Dedifferentiated amniotic fluid mesenchymal stem cell (primary cell): ENCODE measurements at regions not wholly inside any gene's neighbourhood (a gene's known extent, or its start where the extent isn't known, plus 50 kb on each side); places are given as distances from the start of the nearest gene placed in this dataset.

Experiments
- DNase-seq: peaks from one replicate; pipeline ENCODE4 v3.0.0-alpha.2; 2016; ENCODE audit errors: extremely low spot score

- DNase-seq, result no peak
Measured at GRCh38 chr13:91132381-91132780, 215.1 kb upstream of the MIR17HG start.

- DNase-seq, result no peak
Measured at GRCh38 chr13:91132786-91133185, 214.7 kb upstream of the MIR17HG start.

- DNase-seq, result peak; percentile 48
Measured at GRCh38 chr13:91133941-91134802, 213.3 kb upstream of the MIR17HG start.

GRCh38 chr13:91134803-91135184 is 212.7 kb upstream of the MIR17HG start:
- no peak for DNase-seq

- no peak for DNase-seq
Measured at GRCh38 chr13:91135376-91135775, 212.1 kb upstream of the MIR17HG start.

- no peak for DNase-seq
Measured at GRCh38 chr13:91135968-91136367, 211.5 kb upstream of the MIR17HG start.

- DNase-seq, result no peak
Measured at GRCh38 chr13:91136806-91137205, 210.7 kb upstream of the MIR17HG start.

- no peak for DNase-seq
Measured at GRCh38 chr13:91139232-91139631, 208.3 kb upstream of the MIR17HG start.

GRCh38 chr13:91141543-91142061 is 205.9 kb upstream of the MIR17HG start:
- no peak for DNase-seq

- DNase-seq, result no peak
Measured at GRCh38 chr13:91142572-91142971, 204.9 kb upstream of the MIR17HG start.

GRCh38 chr13:91144054-91144453 is 203.4 kb upstream of the MIR17HG start:
- no peak for DNase-seq

- no peak for DNase-seq
Measured at GRCh38 chr13:91144486-91144885, 203.0 kb upstream of the MIR17HG start.

GRCh38 chr13:91145571-91146205 is 201.8 kb upstream of the MIR17HG start:
- no peak for DNase-seq

GRCh38 chr13:91146601-91147000 is 200.9 kb upstream of the MIR17HG start:
- DNase-seq, result no peak

GRCh38 chr13:91148098-91148497 is 199.4 kb upstream of the MIR17HG start:
- DNase-seq, result no peak

- DNase-seq, result no peak
Measured at GRCh38 chr13:91151921-91152320, 195.6 kb upstream of the MIR17HG start.

GRCh38 chr13:91153372-91153771 is 194.1 kb upstream of the MIR17HG start:
- no peak for DNase-seq

- DNase-seq, result no peak
Measured at GRCh38 chr13:91154558-91155353, 192.7 kb upstream of the MIR17HG start.

- no peak for DNase-seq
Measured at GRCh38 chr13:91155512-91156114, 191.9 kb upstream of the MIR17HG start.

GRCh38 chr13:91157273-91158016 is 190.0 kb upstream of the MIR17HG start:
- DNase-seq, result no peak

- no peak for DNase-seq
Measured at GRCh38 chr13:91158017-91158395, 189.5 kb upstream of the MIR17HG start.
